PC-3 (cell line): ENCODE measurements at regions not wholly inside any gene's neighbourhood (a gene's known extent, or its start where the extent isn't known, plus 50 kb on each side); places are given as distances from the start of the nearest gene placed in this dataset.

Source experiments
- ATAC-seq: fragments of 200-7000 bp; cut with Tn5 transposase; 2 replicates; pipeline ENCODE4 v1.9.1; 2020; ENCODE audit warnings: mild to moderate bottlenecking, moderate library complexity
- BruUV-seq: library from RNA; stranded (reverse); fragments of 400-500 nt; replicated peaks from 2 replicates; lab custom pipeline; 2021; lab: Mats Ljungman, UMichigan
- CTCF ChIA-PET: fragments of 300-600 bp; sonication (Branson Sonifier 250); formaldehyde crosslinking; loops from one replicate; lab custom pipeline; 2022; ENCODE audit warnings: antibody characterized with exemption; lab: Charles Lee
- POLR2A ChIA-PET: fragments of 300-600 bp; sonication (Branson Sonifier 250); formaldehyde crosslinking; loops from one replicate; lab custom pipeline; 2022; ENCODE audit warnings: antibody characterized with exemption; ENCODE audit not compliant: unreplicated experiment; lab: Charles Lee
- DNase-seq: peaks from one replicate; pipeline ENCODE4 v3.0.0-alpha.2; 2015
- H2AFZ ChIP-seq: fragments of 300-600 bp; sonication (generic); 2 replicates; pipeline ENCODE4 v1.6.0; 2016; ENCODE audit warnings: antibody characterized with exemption, low read length
- H3F3A ChIP-seq: fragments of 300-600 bp; sonication (generic); one replicate; pipeline ENCODE4 v1.6.0; 2017; ENCODE audit warnings: antibody characterized with exemption, low read length, control low read depth, mild to moderate bottlenecking; ENCODE audit not compliant: unreplicated experiment
- H3K27ac ChIP-seq: fragments of 300-600 bp; sonication (generic); 2 replicates; pipeline ENCODE4 v1.5.1; 2016; ENCODE audit warnings: mild to moderate bottlenecking, low read length
- H3K27me3 ChIP-seq: fragments of 300-600 bp; sonication (generic); 2 replicates; pipeline ENCODE4 v1.6.1; 2016; ENCODE audit warnings: low read length, mixed read lengths
- H3K36me3 ChIP-seq: fragments of 300-600 bp; sonication (generic); 2 replicates; pipeline ENCODE4 v1.6.1; 2016; ENCODE audit warnings: low read depth, mixed run types, low read length, mixed read lengths
- H3K4me1 ChIP-seq: fragments of 300-600 bp; sonication (generic); 2 replicates; pipeline ENCODE4 v1.5.1; 2016; ENCODE audit warnings: low read length; ENCODE audit not compliant: insufficient read depth
- H3K4me2 ChIP-seq: fragments of 300-600 bp; sonication (generic); 2 replicates; pipeline ENCODE4 v1.6.0; 2016; ENCODE audit warnings: low read length
- H3K4me3 ChIP-seq: fragments of 300-600 bp; sonication (generic); 2 replicates; pipeline ENCODE4 v1.5.1; 2016; ENCODE audit warnings: mild to moderate bottlenecking, low read length, mixed read lengths
- H3K79me2 ChIP-seq: fragments of 300-600 bp; sonication (generic); 2 replicates; pipeline ENCODE4 v1.6.1; 2017; ENCODE audit warnings: low read length, mixed read lengths
- H3K9ac ChIP-seq: fragments of 300-600 bp; sonication (generic); 2 replicates; pipeline ENCODE4 v1.6.0; 2016; ENCODE audit warnings: mild to moderate bottlenecking, low read length
- H3K9me2 ChIP-seq: fragments of 300-600 bp; sonication (generic); replicated peaks from 2 replicates; pipeline ENCODE4 v1.6.1; 2016; ENCODE audit warnings: mixed run types, low read length, mixed read lengths
- H3K9me3 ChIP-seq: fragments of 300-600 bp; sonication (generic); 2 replicates; pipeline ENCODE4 v1.6.1; 2016; ENCODE audit warnings: low read length, mixed read lengths
- H4K20me1 ChIP-seq: fragments of 300-600 bp; sonication (generic); 2 replicates; pipeline ENCODE4 v1.6.1; 2016; ENCODE audit warnings: low read length, mixed read lengths
- EZH2 ChIP-seq: fragments of 300-600 bp; sonication (generic); IDR thresholded peaks from one replicate; pipeline ENCODE4 v1.6.1; 2017; ENCODE audit warnings: antibody characterized with exemption, mild to moderate bottlenecking, low read length; ENCODE audit not compliant: unreplicated experiment
- EZH2phosphoT487 ChIP-seq: fragments of 300-600 bp; sonication (generic); IDR thresholded peaks from 2 replicates; pipeline ENCODE4 v1.6.1; 2018; ENCODE audit warnings: mild to moderate bottlenecking, antibody characterized with exemption, low read length, borderline replicate concordance
- intact Hi-C: fragments of 100-400 bp; cut with micrococcal nuclease; formaldehyde crosslinking; loops from 2 replicates; pipeline ENCODE4 v1.9.0; 2023
- TF ChIP-seq, protein P1 (sequence below): fragments of 300-600 bp; sonication (generic); conservative IDR thresholded peaks from 2 replicates; pipeline ENCODE4 v1.5.1; 2017; ENCODE audit warnings: antibody characterized with exemption, low read depth, mild to moderate bottlenecking, low read length

DNA sequence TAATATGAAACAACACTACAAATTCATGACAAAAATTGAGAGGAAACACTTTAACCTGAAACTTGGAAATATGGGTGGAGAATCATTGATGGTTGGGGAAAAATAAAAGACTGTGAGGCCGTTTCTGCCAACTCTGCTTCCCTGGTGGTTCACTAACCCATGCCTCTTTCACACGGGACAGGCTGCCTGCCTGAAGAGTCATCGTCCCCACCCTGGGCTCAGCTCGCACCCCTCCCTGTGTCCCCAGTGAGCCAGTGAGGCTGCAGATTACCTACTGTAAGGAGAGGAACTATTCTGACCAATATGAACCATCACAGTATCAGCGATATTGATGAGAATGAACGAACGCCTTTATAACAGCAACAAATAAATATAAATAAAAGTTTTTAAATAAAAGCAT lies 357.8 kb upstream of the CDH20 start:
- Histone ChIP-seq H3K4me2 (no peak overlapping the region), H3K9me3 (no peaks in the 10 kb centered on the region), H3K9ac (no peak overlapping the region), H3K36me3 (no peaks in the 10 kb centered on the region), H3K4me3 (no peak overlapping the region), H3K79me2 (no peaks in the 10 kb centered on the region), H3K27ac (no peak overlapping the region), H3K27me3 (0 out of 2 replicates have a peak, but pooled peaks cover 4% of the 10 kb centered on the region), H3K4me1 (no peaks in the 10 kb centered on the region), H3F3A (no peaks in the 10 kb centered on the region), H2AFZ (no peak overlapping the region), H4K20me1 (no peaks in the 10 kb centered on the region), H3K9me2 (no peaks in the 10 kb centered on the region)
- DNase-seq (no peak), ATAC-seq (no peak)
- intact Hi-C loops: no loop called here
- ChIA-PET CTCF (no interaction called here), POLR2A (no interaction called here)
- TF ChIP-seq EZH2 (no peak), EZH2phosphoT487 (no peak)
- TF ChIP-seq, protein P1, sequence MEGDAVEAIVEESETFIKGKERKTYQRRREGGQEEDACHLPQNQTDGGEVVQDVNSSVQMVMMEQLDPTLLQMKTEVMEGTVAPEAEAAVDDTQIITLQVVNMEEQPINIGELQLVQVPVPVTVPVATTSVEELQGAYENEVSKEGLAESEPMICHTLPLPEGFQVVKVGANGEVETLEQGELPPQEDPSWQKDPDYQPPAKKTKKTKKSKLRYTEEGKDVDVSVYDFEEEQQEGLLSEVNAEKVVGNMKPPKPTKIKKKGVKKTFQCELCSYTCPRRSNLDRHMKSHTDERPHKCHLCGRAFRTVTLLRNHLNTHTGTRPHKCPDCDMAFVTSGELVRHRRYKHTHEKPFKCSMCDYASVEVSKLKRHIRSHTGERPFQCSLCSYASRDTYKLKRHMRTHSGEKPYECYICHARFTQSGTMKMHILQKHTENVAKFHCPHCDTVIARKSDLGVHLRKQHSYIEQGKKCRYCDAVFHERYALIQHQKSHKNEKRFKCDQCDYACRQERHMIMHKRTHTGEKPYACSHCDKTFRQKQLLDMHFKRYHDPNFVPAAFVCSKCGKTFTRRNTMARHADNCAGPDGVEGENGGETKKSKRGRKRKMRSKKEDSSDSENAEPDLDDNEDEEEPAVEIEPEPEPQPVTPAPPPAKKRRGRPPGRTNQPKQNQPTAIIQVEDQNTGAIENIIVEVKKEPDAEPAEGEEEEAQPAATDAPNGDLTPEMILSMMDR: no peak
- no TSS peak for BruUV-seq

DNA sequence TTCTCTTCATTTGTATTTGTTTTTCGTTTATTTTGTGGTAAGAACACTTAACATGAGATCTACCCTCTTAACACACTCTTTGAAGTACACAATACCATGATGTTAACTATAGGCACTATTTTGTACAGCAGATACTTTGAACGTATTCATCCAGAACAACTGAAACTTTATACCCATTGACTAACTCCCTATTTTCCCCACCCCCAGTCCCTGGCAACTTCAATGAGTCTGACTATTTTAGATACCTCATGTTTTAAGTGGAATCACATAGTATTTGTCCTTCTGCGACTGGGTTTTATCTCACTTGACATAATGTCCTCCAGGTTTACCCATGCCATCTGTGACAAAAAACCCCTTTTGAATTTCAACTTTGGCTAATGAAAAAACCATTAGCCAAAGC lies 356.3 kb upstream of the CDH20 start:
- ChIA-PET POLR2A (no interaction called here), CTCF (no interaction called here)
- H3K27ac ChIP-seq: no peak overlapping the region
- H2AFZ ChIP-seq: no peak overlapping the region
- no peaks in the 10 kb centered on the region for H3K4me1 ChIP-seq
- DNase-seq: no peak
- no peaks in the 10 kb centered on the region for H4K20me1 ChIP-seq
- BruUV-seq: no TSS peak
- no peaks in the 10 kb centered on the region for H3F3A ChIP-seq
- H3K9me3 ChIP-seq: no peaks in the 10 kb centered on the region
- H3K79me2 ChIP-seq: no peaks in the 10 kb centered on the region
- H3K4me3 ChIP-seq: no peak overlapping the region
- no peaks in the 10 kb centered on the region for H3K36me3 ChIP-seq
- intact Hi-C loops: no loop called here
- H3K4me2 ChIP-seq: no peak overlapping the region
- TF ChIP-seq EZH2 (no peak), EZH2phosphoT487 (no peak)
- TF ChIP-seq, protein P1: no peak
- no peaks in the 10 kb centered on the region for H3K9me2 ChIP-seq
- no peak for ATAC-seq
- H3K27me3 ChIP-seq: peaks cover 10% of the 10 kb centered on the region; the same call in 1 of the 2 replicates
- H3K9ac ChIP-seq: no peak overlapping the region

DNA sequence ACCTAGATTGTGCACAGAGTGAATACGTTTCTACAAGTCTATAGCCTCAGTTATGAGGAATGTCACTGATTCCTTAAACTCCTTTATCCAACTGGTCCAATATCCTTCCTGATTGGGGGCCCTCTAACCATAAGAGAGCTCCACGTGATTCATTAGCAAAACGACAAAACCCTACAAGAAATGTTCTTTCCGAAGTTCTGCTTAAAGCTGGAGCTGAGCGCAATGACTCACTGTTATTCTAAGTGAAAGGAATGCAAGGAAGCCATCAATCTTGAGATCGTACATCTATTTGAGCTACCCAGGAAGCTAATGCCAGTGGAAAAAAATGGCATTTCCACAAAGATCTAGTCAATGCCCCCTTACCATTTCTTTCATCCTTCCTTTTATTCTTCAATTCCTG lies 354.9 kb upstream of the CDH20 start:
- Histone ChIP-seq H3K4me1 (no peaks in the 10 kb centered on the region), H2AFZ (no peak overlapping the region), H3K9ac (no peak overlapping the region), H3K27me3 (peaks cover 12% of the 10 kb centered on the region; the same call in 1 of the 2 replicates), H3K27ac (no peak overlapping the region), H3F3A (no peaks in the 10 kb centered on the region), H3K79me2 (no peaks in the 10 kb centered on the region), H4K20me1 (no peaks in the 10 kb centered on the region), H3K36me3 (no peaks in the 10 kb centered on the region), H3K9me3 (no peaks in the 10 kb centered on the region), H3K4me3 (no peak overlapping the region), H3K4me2 (no peak overlapping the region), H3K9me2 (no peaks in the 10 kb centered on the region)
- intact Hi-C loops: no loop called here
- no peak for ATAC-seq
- TF ChIP-seq, protein P1: no peak
- TF ChIP-seq EZH2 (no peak), EZH2phosphoT487 (no peak)
- peak; percentile 21 for DNase-seq
- ChIA-PET CTCF (no interaction called here), POLR2A (no interaction called here)
- BruUV-seq: no TSS peak
